ENCODE measurements at regions not wholly inside any gene's neighbourhood (a gene's known extent, or its start where the extent isn't known, plus 50 kb on each side); places are given as distances from the start of the nearest gene placed in this dataset.

- TF ChIP-seq POLR2AphosphoS5 (IDR thresholded peaks at IDR 0.05; ENCODE audit: low read depth, low read length) (no peak), REST (IDR thresholded peaks at IDR 0.05; ENCODE audit: insufficient read depth in 1 of 2, low read depth in 2 of 2, low read length in 2 of 2) (no peak), TAF1 (IDR thresholded peaks at IDR 0.05; ENCODE audit: borderline replicate concordance, insufficient read depth, low read length) (no peak), FOXP2 (optimal IDR thresholded peaks at IDR 0.05; ENCODE audit: borderline replicate concordance, extremely low read depth, extremely low read length, insufficient read depth) (no peak)
Measured at GRCh38 chr6:68497927-68498326, 137.2 kb upstream of the ADGRB3 start.
